Hematopoietic multipotent progenitor cell treated with erythropoietin and hydrocortisone succinate and interleukin-3 and kit ligand, for 17 days (in vitro differentiated cells): ENCODE measurements at regions not wholly inside any gene's neighbourhood (a gene's known extent, or its start where the extent isn't known, plus 50 kb on each side); places are given as distances from the start of the nearest gene placed in this dataset.

Experiments used
- DNase-seq: peaks from one replicate; pipeline ENCODE4 v3.0.0-alpha.2; 2015; ENCODE audit warnings: low spot score

- DNase-seq: no peak
Measured at GRCh38 chr15:37789397-37789786, 145.0 kb upstream of the TMCO5A start.

DNA sequence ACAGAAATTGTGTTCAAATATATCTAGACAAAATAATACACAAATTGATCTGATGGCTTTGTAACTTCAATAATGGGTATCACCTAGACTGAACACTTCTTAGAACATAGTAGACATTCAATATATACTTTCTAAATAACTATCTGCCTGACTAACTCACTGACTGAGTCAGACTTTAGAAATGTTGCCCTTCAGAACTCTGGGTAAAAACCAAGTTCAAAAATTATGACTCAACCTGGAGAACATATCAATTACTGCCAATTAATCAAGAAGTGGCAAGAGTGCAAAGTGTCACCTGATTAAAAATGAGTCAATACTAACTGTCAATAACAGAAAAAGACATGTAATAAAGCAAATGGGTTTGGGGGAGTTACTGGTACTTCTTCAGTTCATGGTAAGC lies 144.6 kb upstream of the TMCO5A start:
- no peak for DNase-seq

DNA sequence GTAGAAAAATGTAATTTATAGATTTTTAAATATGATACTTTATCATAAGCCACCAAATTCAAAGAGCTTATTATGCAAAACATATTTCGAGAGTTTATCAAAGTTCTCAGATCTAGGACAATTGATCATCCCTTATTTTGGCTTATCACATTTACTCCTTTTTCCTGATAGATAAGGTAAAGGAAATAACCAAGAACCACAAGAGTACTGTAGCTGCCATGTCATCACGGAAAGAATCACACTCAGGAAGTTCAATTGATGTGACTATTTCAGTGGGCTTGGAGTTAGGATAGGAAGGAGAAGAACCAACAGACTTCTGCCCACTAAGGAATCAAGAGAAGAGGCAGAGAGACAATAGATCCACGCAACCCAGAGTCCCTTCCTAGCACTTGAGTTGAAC lies 142.7 kb upstream of the TMCO5A start:
- DNase-seq: no peak

- no peak for DNase-seq
Measured at GRCh38 chr15:37792351-37792750, 142.1 kb upstream of the TMCO5A start.

- no peak for DNase-seq
Measured at GRCh38 chr15:37793851-37794250, 140.6 kb upstream of the TMCO5A start.

DNA sequence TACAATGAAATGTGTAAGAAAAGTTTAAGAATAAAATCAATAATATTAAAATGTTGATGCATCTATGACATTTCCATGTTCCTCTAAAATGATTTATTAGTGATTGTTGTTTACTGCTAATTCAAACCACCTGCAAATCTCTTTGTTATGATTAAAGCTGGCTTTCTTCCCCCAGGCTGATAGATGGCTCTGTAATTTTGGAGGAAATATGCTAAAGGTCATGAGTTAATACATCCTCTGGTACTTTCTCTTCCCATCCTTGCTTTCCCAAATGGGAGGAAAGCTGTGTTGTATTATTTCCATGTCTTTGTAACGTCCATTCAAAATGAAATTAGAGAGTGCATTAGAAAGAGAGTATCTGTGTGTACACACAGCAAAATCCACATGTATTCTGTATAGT lies 139.5 kb upstream of the TMCO5A start:
- DNase-seq: no peak

GRCh38 chr15:37801529-37801928 lies 132.9 kb upstream of the TMCO5A start:
- DNase-seq: no peak

- no peak for DNase-seq
Measured at GRCh38 chr15:37806808-37807207, 127.6 kb upstream of the TMCO5A start.

DNA sequence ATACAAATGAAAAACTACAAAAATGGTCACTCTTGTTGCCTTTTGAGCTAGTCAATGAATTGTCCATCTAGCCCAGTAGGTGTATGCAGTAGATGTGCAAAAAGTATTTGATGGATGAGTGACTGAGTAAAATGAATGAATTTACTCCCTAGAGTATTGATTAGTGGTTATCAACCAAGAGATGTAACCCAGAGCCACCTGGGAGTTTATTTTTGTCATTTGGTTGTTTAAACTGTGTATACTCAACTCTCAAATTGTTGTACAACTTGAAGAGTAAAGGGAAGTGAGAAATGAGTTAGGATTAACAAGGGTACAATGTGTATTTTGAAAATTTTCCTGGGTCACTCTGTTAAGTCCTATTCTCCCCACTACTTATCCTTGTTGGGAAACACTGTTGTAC lies 124.1 kb upstream of the TMCO5A start:
- no peak for DNase-seq

DNA sequence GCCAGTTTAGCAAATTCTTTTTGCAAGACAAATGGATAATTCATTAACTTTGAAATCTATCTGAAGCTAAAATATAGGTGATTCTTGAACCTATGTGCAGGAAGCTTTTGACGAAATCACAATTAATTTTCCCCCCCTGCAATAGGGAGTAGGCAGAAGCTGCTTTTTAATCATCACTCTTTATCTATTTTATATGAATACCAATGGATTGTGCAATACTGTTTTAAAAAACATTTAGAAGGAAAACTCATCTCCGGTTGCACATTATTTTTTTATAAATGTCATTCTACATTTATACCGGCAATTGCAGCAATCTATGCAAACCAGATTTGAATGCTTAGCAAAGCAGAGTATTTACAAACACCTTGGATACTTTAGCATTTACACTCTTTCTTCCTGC lies 121.1 kb upstream of the TMCO5A start:
- no peak for DNase-seq

DNA sequence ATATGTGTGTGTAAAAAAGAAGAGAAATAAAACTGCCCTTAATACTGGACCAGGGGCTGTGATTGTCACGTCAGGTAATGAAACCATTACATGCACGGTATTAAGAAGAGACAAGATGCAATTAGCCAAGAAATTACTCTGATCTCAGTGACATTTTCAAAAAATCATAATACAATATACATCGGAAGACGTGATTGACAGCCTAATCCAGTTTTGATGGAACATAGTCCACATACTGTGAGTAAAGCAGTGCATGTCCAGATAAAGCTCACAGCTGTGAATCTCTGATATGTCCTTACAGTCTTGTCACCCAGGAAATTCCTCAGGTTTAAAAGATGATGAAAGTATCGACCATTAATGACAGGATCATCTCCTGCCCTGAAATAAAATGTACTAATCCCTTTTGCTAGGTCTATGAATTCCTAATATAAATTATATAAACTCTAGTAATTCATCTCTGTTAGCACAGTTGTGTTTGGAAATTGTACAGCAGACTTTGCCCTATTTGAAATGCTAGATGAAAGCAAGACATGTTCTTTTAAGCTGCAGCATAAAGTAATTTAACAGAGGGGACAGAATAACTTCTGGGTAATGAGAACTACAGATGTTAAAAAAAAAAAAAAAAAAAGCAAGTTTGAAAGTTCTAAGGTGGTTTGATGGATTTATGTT lies 119.5 kb upstream of the TMCO5A start:
- DNase-seq: no peak

DNA sequence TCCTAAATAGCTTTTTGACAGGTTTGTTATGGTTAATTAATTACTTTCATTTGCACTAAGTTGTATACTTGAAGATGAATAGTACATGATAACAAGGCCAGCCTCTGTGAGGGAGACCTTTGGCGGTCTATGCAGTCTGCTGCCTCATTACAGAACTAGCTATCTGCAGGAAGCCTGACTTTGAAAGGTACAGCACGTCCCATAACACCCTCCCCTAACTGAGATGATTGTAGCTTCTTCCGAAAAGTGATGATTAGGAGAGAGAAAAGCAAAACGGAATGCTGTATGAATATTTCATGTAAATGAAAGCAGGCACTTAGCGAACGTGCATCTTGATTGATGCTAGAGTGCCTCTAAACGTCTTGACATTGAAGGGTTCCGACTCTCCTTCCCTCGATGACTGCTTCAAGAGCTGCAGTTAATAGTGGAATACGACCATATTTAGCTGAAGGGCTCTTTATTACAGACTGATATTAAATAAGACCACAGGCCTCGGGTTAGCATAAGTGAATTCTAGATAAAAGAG lies 116.2 kb upstream of the TMCO5A start:
- DNase-seq: no peak

DNA sequence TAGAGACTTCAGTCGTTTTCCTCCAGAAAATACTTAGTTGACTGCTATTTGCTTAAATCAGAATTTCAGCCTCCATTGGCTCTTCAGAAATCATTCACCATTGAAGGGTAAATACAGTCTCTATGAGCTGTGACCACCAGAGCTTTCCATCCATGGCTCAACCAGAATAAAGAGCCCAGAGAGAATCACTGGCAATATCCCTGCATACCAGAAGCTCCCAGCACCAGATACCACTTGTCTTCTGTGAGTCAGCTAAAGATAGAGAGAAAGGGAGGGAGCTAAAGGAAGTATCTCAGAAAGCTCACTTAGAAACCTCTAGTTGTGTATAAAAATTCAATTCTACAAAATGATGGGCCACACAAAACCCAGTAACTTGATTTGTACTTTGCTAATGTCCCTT lies 115.2 kb upstream of the TMCO5A start:
- DNase-seq: no peak

- no peak for DNase-seq
Measured at GRCh38 chr15:37820380-37821128, 113.9 kb upstream of the TMCO5A start.

GRCh38 chr15:37823601-37824275 lies 110.7 kb upstream of the TMCO5A start:
- DNase-seq: no peak

GRCh38 chr15:37824717-37825382 lies 109.6 kb upstream of the TMCO5A start:
- DNase-seq: no peak

DNA sequence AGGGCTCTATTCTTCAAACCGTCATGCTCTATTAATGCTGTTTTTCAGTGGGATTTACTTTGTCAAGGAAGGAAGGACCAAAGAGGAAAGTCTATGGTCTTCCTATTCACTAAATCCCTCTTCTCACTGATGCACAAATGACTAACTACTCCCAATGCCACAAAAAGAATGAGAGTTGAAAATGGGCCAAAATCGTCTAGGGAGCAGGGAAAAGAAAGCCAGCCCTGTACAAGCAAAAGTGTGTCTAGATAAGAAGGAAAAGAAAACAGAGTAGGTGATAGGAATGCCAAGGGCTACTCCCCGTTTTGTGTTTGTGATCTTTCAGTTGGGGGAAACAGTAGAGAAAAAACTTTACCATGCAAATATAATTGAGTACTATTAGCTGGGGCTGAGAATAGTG lies 97.2 kb upstream of the TMCO5A start:
- DNase-seq: no peak

DNA sequence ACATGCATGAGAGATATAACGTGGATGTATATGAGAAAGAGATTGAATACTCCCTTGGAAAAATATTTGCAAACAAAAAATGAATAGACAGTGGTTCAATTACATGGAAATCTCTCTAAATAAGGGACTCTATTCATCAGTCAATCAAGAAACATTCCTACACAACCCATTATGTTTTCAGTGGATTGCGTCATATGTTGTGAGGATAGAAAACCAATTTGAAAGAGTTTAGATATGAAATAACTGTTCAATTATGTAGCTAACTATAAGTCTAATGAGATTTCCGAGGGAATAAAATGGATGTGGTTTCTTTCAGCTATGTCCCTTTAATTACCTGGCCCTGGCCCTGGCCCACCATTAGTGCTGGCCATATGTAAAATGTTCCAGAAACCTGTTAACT lies 86.7 kb upstream of the TMCO5A start:
- DNase-seq: no peak

- no peak for DNase-seq
Measured at GRCh38 chr15:37856109-37856508, 78.3 kb upstream of the TMCO5A start.

GRCh38 chr15:37860896-37861295 lies 73.5 kb upstream of the TMCO5A start:
- DNase-seq: no peak

GRCh38 chr15:37865687-37866086 lies 68.8 kb upstream of the TMCO5A start:
- no peak for DNase-seq

GRCh38 chr15:37870711-37871110 lies 63.7 kb upstream of the TMCO5A start:
- no peak for DNase-seq

DNA sequence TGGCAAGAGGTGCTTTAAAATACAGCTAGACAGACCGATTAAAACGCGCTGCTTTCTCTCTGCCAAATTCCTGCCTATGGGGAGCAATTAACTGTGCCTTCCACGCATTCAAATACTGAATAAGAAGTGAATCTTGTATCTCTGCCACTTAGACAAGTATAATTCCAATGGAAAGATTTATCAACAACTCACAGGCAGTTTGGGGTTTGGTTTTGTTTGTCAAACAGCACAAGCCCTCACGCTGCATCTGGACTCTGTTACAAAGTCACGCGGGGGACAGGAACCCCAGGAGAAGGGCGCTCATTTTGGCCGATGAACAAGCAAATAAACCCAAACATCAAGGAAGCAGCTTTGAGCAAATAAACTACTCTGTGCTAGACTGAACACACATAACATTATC lies 61.8 kb upstream of the TMCO5A start:
- no peak for DNase-seq
